Right atrium auricular region (tissue), 2 donors: ENCODE measurements at regions not wholly inside any gene's neighbourhood (a gene's known extent, or its start where the extent isn't known, plus 50 kb on each side); places are given as distances from the start of the nearest gene placed in this dataset.
A peak's percentile ranks its signal among the peaks of the same experiment; 100 is the strongest.
"Not testable (repeated sequence)": the region's sequence is repeated elsewhere in the genome, so short reads cannot be mapped to it uniquely, and the experiment has no call there.

Source experiments
- DNase-seq: peaks from one replicate; pipeline ENCODE4 v3.0.0-alpha.2; 2019; ENCODE audit warnings: low spot score
- H3K27ac ChIP-seq, 2 donors: fragments of 200-600 bp; sonication (generic); 1 replicate in 1 of 2; 2 replicates in 1 of 2; pipeline ENCODE4 v1.5.1; 2016 to 2019
- H3K27me3 ChIP-seq, 2 donors: fragments of 200-600 bp; sonication (generic); one replicate each; pipeline versions ENCODE4 v1.5.1 to v1.6.0; 2017 to 2019
- H3K36me3 ChIP-seq: fragments of 200-600 bp; sonication (generic); one replicate; pipeline ENCODE4 v1.5.1; 2016
- H3K4me1 ChIP-seq, 2 donors: fragments of 200-600 bp; sonication (generic); one replicate each; pipeline versions ENCODE4 v1.5.1 to v1.6.0; 2017 to 2019
- H3K4me3 ChIP-seq, 2 donors: fragments of 200-600 bp; sonication (generic); 1 replicate in 1 of 2; 2 replicates in 1 of 2; pipeline ENCODE4 v1.5.1; 2017 to 2019; ENCODE audit warnings: mild to moderate bottlenecking in 1 of 2, moderate library complexity in 1 of 2
- H3K9me3 ChIP-seq, 2 donors: fragments of 200-600 bp; sonication (generic); one replicate each; pipeline ENCODE4 v1.5.1; 2019
- TF ChIP-seq, protein P1 (sequence below), 2 donors: fragments of 200-600 bp; sonication (generic); IDR thresholded peaks; one replicate each; pipeline ENCODE4 v1.5.1; 2019; ENCODE audit warnings: antibody characterized with exemption in 2 of 2

GRCh38 chr14:106586098-106586704 lies 1059.8 kb downstream of the TMEM121 start:
- TF ChIP-seq, protein P1, sequence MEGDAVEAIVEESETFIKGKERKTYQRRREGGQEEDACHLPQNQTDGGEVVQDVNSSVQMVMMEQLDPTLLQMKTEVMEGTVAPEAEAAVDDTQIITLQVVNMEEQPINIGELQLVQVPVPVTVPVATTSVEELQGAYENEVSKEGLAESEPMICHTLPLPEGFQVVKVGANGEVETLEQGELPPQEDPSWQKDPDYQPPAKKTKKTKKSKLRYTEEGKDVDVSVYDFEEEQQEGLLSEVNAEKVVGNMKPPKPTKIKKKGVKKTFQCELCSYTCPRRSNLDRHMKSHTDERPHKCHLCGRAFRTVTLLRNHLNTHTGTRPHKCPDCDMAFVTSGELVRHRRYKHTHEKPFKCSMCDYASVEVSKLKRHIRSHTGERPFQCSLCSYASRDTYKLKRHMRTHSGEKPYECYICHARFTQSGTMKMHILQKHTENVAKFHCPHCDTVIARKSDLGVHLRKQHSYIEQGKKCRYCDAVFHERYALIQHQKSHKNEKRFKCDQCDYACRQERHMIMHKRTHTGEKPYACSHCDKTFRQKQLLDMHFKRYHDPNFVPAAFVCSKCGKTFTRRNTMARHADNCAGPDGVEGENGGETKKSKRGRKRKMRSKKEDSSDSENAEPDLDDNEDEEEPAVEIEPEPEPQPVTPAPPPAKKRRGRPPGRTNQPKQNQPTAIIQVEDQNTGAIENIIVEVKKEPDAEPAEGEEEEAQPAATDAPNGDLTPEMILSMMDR (IDR thresholded peaks at IDR 0.05), result peak in 1 of 2 donors; percentile 50
- H3K36me3 ChIP-seq, result no peaks in the 10 kb centered on the region

DNA sequence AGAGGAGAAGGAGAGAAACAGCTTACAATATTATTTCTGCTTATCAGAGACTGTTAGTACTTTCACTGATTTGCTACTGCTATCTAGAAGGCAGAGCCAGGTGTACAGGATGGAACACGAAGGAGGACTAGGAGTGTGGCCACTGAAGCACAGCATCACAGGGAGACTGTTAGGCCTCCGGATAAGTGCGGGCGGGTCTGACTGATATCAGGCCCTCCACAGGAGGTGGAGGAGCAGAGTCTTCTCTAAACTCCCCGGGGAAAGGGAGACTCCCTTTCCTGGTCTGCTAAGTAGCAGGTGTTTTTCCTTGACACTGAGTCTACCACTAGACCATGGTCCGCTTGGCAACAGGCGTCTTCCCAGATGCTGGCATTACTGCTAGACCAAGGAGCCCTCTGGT lies 1065.2 kb downstream of the TMEM121 start:
- not testable (repeated sequence) for H3K36me3 ChIP-seq, H3K27me3 ChIP-seq, H3K27ac ChIP-seq, H3K9me3 ChIP-seq, H3K4me1 ChIP-seq, DNase-seq, H3K4me3 ChIP-seq

More at GRCh38 chr14:106586098-106586704, 1059.8 kb downstream of the TMEM121 start:
- Histone ChIP-seq H3K27ac (no peak overlapping the region), H3K4me3 (no peak overlapping the region), H3K4me1 (no peaks in the 10 kb centered on the region), H3K9me3 (no peaks in the 10 kb centered on the region), H3K27me3 (no peaks in the 10 kb centered on the region)
- no peak for DNase-seq

- not testable (repeated sequence) for DNase-seq, H3K27me3 ChIP-seq, H3K4me3 ChIP-seq, H3K9me3 ChIP-seq, H3K4me1 ChIP-seq, H3K36me3 ChIP-seq, H3K27ac ChIP-seq
Observed at GRCh38 chr14:106592115-106592852, 1065.9 kb downstream of the TMEM121 start.

- Histone ChIP-seq H3K27me3 (no peaks in the 10 kb centered on the region), H3K27ac (no peak overlapping the region), H3K4me3 (no peak overlapping the region), H3K36me3 (no peaks in the 10 kb centered on the region), H3K9me3 (no peaks in the 10 kb centered on the region), H3K4me1 (no peaks in the 10 kb centered on the region)
- DNase-seq, result no peak
- TF ChIP-seq, protein P1 (IDR thresholded peaks at IDR 0.05), result no peak
Observed at GRCh38 chr14:106599209-106599608, 1072.8 kb downstream of the TMEM121 start.

DNA sequence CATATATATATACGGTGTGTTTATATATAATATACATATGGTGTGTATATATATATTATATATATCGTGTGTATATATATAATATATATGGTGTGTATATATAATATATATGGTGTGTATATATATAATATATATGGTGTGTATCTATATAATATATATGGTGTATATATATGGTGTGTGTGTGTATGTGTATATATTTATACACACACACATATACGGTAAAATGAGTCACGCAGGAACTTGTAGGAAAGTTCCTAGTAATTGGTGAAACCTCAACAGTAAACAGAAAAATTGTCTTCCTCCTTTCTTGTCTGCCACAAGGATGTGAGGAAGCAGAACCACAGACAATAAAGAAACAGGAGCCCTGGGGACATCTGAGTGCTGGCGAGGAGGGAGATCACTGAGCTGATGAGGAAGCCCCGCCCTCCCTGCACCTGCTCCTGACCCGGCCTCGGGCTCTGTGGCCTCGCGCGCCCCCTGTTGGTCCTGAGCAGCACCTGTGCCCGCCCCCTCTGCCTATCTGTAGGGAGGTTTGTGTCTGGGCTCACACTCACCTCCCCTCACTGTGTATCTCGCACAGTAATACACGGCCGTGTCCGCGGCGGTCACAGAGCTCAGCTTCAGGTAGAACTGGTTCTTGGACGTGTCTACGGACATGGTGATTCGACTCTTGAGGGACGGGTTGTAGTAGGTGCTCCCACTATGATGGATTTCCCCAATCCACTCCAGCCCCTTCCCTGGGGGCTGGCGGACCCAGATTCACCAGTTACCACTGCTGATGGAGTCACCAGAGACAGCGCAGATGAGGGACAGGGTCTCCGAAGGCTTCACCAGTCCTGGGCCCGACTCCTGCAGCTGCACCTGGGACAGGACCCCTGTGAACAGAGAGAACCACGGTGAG lies 1079.4 kb downstream of the TMEM121 start:
- Histone ChIP-seq H3K27me3 (no peaks in the 10 kb centered on the region), H3K27ac (no peak overlapping the region), H3K9me3 (no peaks in the 10 kb centered on the region), H3K4me1 (no peaks in the 10 kb centered on the region), H3K4me3 (no peak overlapping the region), H3K36me3 (no peaks in the 10 kb centered on the region)
- DNase-seq, result no peak
- TF ChIP-seq, protein P1 (IDR thresholded peaks at IDR 0.05), result no peak

GRCh38 chr14:106606936-106607335 lies 1080.6 kb downstream of the TMEM121 start:
- H3K27me3 ChIP-seq, result no peaks in the 10 kb centered on the region
- no peak overlapping the region for H3K27ac ChIP-seq
- no peaks in the 10 kb centered on the region for H3K36me3 ChIP-seq
- no peaks in the 10 kb centered on the region for H3K4me1 ChIP-seq
- H3K9me3 ChIP-seq, result no peaks in the 10 kb centered on the region
- H3K4me3 ChIP-seq, result no peak overlapping the region
- no peak for DNase-seq
- TF ChIP-seq, protein P1 (IDR thresholded peaks at IDR 0.05), result no peak
